ENCODE measurements at regions not wholly inside any gene's neighbourhood (a gene's known extent, or its start where the extent isn't known, plus 50 kb on each side); places are given as distances from the start of the nearest gene placed in this dataset.

DNA sequence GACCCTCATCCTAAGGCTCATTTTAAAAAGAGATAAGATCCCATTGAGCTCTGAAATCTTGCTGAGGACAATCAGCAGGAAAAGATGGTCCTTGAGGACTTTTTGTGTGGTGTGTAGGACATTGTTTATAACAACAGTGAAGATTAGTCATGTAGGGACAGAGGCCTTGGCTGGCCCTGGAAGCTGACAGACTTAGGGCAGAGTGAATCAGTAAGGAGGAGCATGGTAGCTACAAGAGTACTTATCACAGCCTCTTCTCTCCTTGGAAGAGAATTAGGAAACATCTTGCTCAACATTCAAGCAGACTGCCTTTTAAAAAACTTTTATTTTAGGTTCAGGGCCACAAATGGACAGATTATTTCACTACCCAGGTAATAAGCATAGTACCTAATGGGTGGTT is 665.9 kb upstream of the SALL1 start:
- TF ChIP-seq EZH2 (IDR thresholded peaks at IDR 0.05) (no peak), POLR2AphosphoS5 (IDR thresholded peaks at IDR 0.05; ENCODE audit: borderline replicate concordance, low read depth, low read length) (no peak), FOXP2 (optimal IDR thresholded peaks at IDR 0.05; ENCODE audit: control extremely low read depth, extremely low read length, insufficient read depth) (no peak)

Data from SK-N-MC (cell line).